Epidermal melanocyte (primary cell): ENCODE measurements at regions not wholly inside any gene's neighbourhood (a gene's known extent, or its start where the extent isn't known, plus 50 kb on each side); places are given as distances from the start of the nearest gene placed in this dataset.
"Not testable (repeated sequence)": the region's sequence is repeated elsewhere in the genome, so short reads cannot be mapped to it uniquely, and the experiment has no call there.

Experiments used
- DNase-seq: peaks from one replicate; pipeline ENCODE4 v3.0.0; 2011; ENCODE audit warnings: low spot score; ENCODE audit not compliant: insufficient read length

- DNase-seq: not testable (repeated sequence)
Measured at GRCh38 chr7:49100908-49101740, 176.8 kb downstream of the CDC14C start.

GRCh38 chr7:49102411-49102810 is 178.1 kb downstream of the CDC14C start:
- DNase-seq: no peak

GRCh38 chr7:49111706-49112105 is 187.4 kb downstream of the CDC14C start:
- DNase-seq: no peak

GRCh38 chr7:49112222-49112621 is 187.9 kb downstream of the CDC14C start:
- DNase-seq: no peak

- DNase-seq: no peak
Measured at GRCh38 chr7:49112647-49113046, 188.3 kb downstream of the CDC14C start.

GRCh38 chr7:49119706-49120105 is 195.4 kb downstream of the CDC14C start:
- peak; percentile 19 for DNase-seq

- no peak for DNase-seq
Measured at GRCh38 chr7:49125246-49125645, 200.9 kb downstream of the CDC14C start.

GRCh38 chr7:49127359-49127913 is 203.1 kb downstream of the CDC14C start:
- DNase-seq: no peak

- DNase-seq: no peak
Measured at GRCh38 chr7:49137978-49138377, 213.6 kb downstream of the CDC14C start.

- no peak for DNase-seq
Measured at GRCh38 chr7:49150486-49150885, 226.1 kb downstream of the CDC14C start.

- DNase-seq: no peak
Measured at GRCh38 chr7:49151146-49151545, 226.8 kb downstream of the CDC14C start.

- no peak for DNase-seq
Measured at GRCh38 chr7:49158321-49158720, 234.0 kb downstream of the CDC14C start.

- no peak for DNase-seq
Measured at GRCh38 chr7:49159536-49159935, 235.2 kb downstream of the CDC14C start.

- no peak for DNase-seq
Measured at GRCh38 chr7:49166441-49166840, 242.1 kb downstream of the CDC14C start.

- DNase-seq: no peak
Measured at GRCh38 chr7:49172639-49173038, 248.3 kb downstream of the CDC14C start.

- DNase-seq: no peak
Measured at GRCh38 chr7:49174396-49174795, 250.0 kb downstream of the CDC14C start.

- DNase-seq: no peak
Measured at GRCh38 chr7:49187543-49188268, 263.4 kb downstream of the CDC14C start.

- DNase-seq: no peak
Measured at GRCh38 chr7:49228426-49229098, 304.2 kb downstream of the CDC14C start.

- no peak for DNase-seq
Measured at GRCh38 chr7:49229246-49229645, 304.9 kb downstream of the CDC14C start.

GRCh38 chr7:49243521-49243920 is 319.2 kb downstream of the CDC14C start:
- DNase-seq: no peak

GRCh38 chr7:49244543-49244942 is 320.2 kb downstream of the CDC14C start:
- DNase-seq: no peak

- DNase-seq: no peak
Measured at GRCh38 chr7:49245062-49245461, 320.7 kb downstream of the CDC14C start.
